ENCODE measurements at regions not wholly inside any gene's neighbourhood (a gene's known extent, or its start where the extent isn't known, plus 50 kb on each side); places are given as distances from the start of the nearest gene placed in this dataset.

DNA sequence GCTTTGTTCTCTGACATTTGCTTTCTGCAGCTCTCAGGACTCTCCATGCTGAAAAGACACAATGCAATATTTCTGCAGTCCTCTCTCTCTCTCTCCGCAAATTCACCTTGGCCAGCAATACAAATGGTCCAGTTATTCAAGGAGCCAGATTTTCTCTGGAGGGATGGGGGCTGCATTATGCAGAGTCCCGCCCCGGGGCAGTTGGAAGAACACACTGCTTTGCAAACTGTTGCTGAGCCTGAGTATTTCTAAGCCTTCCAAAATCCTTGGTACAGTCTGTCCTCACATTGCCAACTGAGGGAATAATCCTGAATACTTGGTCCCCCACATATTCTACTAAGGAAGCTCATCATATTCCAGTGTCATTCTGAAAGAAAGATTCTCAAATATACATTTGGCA, 94.3 kb upstream of the ZC3H12C start:
- no peak for TF ChIP-seq MYC (IDR thresholded peaks at IDR 0.05; ENCODE audit: low read depth, low read length)
- TF ChIP-seq, protein P1, sequence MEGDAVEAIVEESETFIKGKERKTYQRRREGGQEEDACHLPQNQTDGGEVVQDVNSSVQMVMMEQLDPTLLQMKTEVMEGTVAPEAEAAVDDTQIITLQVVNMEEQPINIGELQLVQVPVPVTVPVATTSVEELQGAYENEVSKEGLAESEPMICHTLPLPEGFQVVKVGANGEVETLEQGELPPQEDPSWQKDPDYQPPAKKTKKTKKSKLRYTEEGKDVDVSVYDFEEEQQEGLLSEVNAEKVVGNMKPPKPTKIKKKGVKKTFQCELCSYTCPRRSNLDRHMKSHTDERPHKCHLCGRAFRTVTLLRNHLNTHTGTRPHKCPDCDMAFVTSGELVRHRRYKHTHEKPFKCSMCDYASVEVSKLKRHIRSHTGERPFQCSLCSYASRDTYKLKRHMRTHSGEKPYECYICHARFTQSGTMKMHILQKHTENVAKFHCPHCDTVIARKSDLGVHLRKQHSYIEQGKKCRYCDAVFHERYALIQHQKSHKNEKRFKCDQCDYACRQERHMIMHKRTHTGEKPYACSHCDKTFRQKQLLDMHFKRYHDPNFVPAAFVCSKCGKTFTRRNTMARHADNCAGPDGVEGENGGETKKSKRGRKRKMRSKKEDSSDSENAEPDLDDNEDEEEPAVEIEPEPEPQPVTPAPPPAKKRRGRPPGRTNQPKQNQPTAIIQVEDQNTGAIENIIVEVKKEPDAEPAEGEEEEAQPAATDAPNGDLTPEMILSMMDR (IDR thresholded peaks at IDR 0.05; ENCODE audit: low read depth, low read length), result no peak
- no peak for TF ChIP-seq POLR2A (IDR thresholded peaks at IDR 0.05; ENCODE audit: extremely low read depth, insufficient read length)
- TF ChIP-seq MAX (IDR thresholded peaks at IDR 0.05; ENCODE audit: low read depth, low read length), result no peak
